ENCODE measurements at regions not wholly inside any gene's neighbourhood (a gene's known extent, or its start where the extent isn't known, plus 50 kb on each side); places are given as distances from the start of the nearest gene placed in this dataset.

GRCh38 chr17:51540151-51540550 lies 279.8 kb downstream of the UTP18 start:
- no peaks in the 10 kb centered on the region for H3K9me3 ChIP-seq (ENCODE audit: control insufficient read depth, low read depth, low read length)
- no peaks in the 10 kb centered on the region for H3K36me3 ChIP-seq (ENCODE audit: control insufficient read depth, insufficient read depth, low read length)
- no peak overlapping the region for H3K4me3 ChIP-seq (ENCODE audit: low read length)
- no peaks in the 10 kb centered on the region for H3K4me1 ChIP-seq (ENCODE audit: control insufficient read depth, insufficient read depth, low read length)
- H3K27ac ChIP-seq (ENCODE audit: low read length): no peak overlapping the region
- H3K27me3 ChIP-seq (ENCODE audit: control insufficient read depth, insufficient read depth, low read length): no peaks in the 10 kb centered on the region
- DNase-seq: no peak
- no CpG with 5 or more reads among the region's 6 CpGs for WGBS (ENCODE audit: insufficient coverage, low lambda C conversion rate)

DNA sequence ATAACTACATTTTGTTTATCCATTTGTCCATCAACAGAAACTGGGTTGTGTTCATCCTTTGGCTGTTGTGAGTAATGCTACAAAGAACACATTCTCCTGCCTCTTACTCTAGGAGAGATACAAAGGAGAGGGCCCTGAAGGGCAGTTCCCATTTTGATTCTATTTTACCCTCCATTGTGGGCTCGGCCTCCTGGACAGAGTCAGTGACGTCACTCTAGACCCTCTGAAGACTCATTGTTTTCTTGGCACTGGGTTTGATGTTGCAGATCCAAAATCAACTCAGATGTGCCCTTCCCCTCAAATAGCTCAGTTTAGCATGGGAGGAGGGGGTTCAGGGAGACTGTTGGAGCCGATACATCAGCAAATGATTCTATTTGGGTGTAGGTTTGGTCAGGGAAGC lies 280.9 kb downstream of the UTP18 start:
- Histone ChIP-seq H3K27ac (ENCODE audit: low read length) (no peak overlapping the region), H3K27me3 (ENCODE audit: control insufficient read depth, insufficient read depth, low read length) (no peaks in the 10 kb centered on the region), H3K36me3 (ENCODE audit: control insufficient read depth, insufficient read depth, low read length) (no peaks in the 10 kb centered on the region), H3K4me3 (ENCODE audit: low read length) (no peak overlapping the region), H3K9me3 (ENCODE audit: control insufficient read depth, low read depth, low read length) (no peaks in the 10 kb centered on the region), H3K4me1 (ENCODE audit: control insufficient read depth, insufficient read depth, low read length) (no peaks in the 10 kb centered on the region)
- DNase-seq: no peak
- 100% methylated on average over 1 of the region's 3 CpGs for WGBS (ENCODE audit: insufficient coverage, low lambda C conversion rate)

- H3K4me3 ChIP-seq (ENCODE audit: low read length): no peak overlapping the region
- no peaks in the 10 kb centered on the region for H3K36me3 ChIP-seq (ENCODE audit: control insufficient read depth, insufficient read depth, low read length)
- no peak for DNase-seq
- no peaks in the 10 kb centered on the region for H3K4me1 ChIP-seq (ENCODE audit: control insufficient read depth, insufficient read depth, low read length)
- no peaks in the 10 kb centered on the region for H3K27me3 ChIP-seq (ENCODE audit: control insufficient read depth, insufficient read depth, low read length)
- H3K27ac ChIP-seq (ENCODE audit: low read length): no peak overlapping the region
- H3K9me3 ChIP-seq (ENCODE audit: control insufficient read depth, low read depth, low read length): no peaks in the 10 kb centered on the region
- no CpG with 5 or more reads among the region's 2 CpGs for WGBS (ENCODE audit: insufficient coverage, low lambda C conversion rate)
These were observed 285.8 kb downstream of the UTP18 start for GRCh38 chr17:51546114-51546513.

- Histone ChIP-seq H3K36me3 (ENCODE audit: control insufficient read depth, insufficient read depth, low read length) (no peaks in the 10 kb centered on the region), H3K4me3 (ENCODE audit: low read length) (no peak overlapping the region), H3K4me1 (ENCODE audit: control insufficient read depth, insufficient read depth, low read length) (no peaks in the 10 kb centered on the region), H3K27ac (ENCODE audit: low read length) (no peak overlapping the region), H3K9me3 (ENCODE audit: control insufficient read depth, low read depth, low read length) (no peaks in the 10 kb centered on the region), H3K27me3 (ENCODE audit: control insufficient read depth, insufficient read depth, low read length) (no peaks in the 10 kb centered on the region)
- WGBS (ENCODE audit: insufficient coverage, low lambda C conversion rate): no CpG with 5 or more reads among the region's 4 CpGs
- DNase-seq: no peak
These were observed 287.8 kb downstream of the UTP18 start for GRCh38 chr17:51548125-51548524.

GRCh38 chr17:51555153-51555552 lies 294.8 kb downstream of the UTP18 start:
- no peaks in the 10 kb centered on the region for H3K27me3 ChIP-seq (ENCODE audit: control insufficient read depth, insufficient read depth, low read length)
- H3K36me3 ChIP-seq (ENCODE audit: control insufficient read depth, insufficient read depth, low read length): no peaks in the 10 kb centered on the region
- DNase-seq: no peak
- H3K4me1 ChIP-seq (ENCODE audit: control insufficient read depth, insufficient read depth, low read length): no peaks in the 10 kb centered on the region
- no peaks in the 10 kb centered on the region for H3K9me3 ChIP-seq (ENCODE audit: control insufficient read depth, low read depth, low read length)
- no CpG with 5 or more reads among the region's 1 CpG for WGBS (ENCODE audit: insufficient coverage, low lambda C conversion rate)
- no peak overlapping the region for H3K27ac ChIP-seq (ENCODE audit: low read length)
- no peak overlapping the region for H3K4me3 ChIP-seq (ENCODE audit: low read length)

DNA sequence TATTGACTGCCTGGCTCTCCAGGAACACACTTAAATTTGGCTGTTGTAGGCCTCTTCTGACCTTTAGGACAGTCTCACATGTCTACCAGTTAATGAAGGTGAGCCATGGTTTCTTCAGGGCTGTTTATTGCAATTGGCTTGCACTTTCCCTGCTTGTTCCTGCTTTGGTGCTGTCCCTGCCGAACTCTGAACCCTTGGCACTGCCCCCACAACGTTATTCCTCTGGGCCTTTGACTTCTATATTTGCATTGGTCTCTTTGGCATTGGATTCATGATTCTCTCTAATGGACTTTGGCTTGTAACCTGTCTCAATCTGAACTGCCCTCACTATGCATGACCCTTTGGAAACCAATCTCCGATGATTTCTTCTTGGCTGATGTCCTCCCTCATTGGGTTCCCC lies 299.4 kb downstream of the UTP18 start:
- H3K4me1 ChIP-seq (ENCODE audit: control insufficient read depth, insufficient read depth, low read length): no peaks in the 10 kb centered on the region
- no peak for DNase-seq
- H3K27ac ChIP-seq (ENCODE audit: low read length): no peak overlapping the region
- H3K27me3 ChIP-seq (ENCODE audit: control insufficient read depth, insufficient read depth, low read length): no peaks in the 10 kb centered on the region
- 60% methylated on average over 1 of the region's 3 CpGs for WGBS (ENCODE audit: insufficient coverage, low lambda C conversion rate)
- H3K4me3 ChIP-seq (ENCODE audit: low read length): no peak overlapping the region
- H3K36me3 ChIP-seq (ENCODE audit: control insufficient read depth, insufficient read depth, low read length): no peaks in the 10 kb centered on the region
- H3K9me3 ChIP-seq (ENCODE audit: control insufficient read depth, low read depth, low read length): no peaks in the 10 kb centered on the region

DNA sequence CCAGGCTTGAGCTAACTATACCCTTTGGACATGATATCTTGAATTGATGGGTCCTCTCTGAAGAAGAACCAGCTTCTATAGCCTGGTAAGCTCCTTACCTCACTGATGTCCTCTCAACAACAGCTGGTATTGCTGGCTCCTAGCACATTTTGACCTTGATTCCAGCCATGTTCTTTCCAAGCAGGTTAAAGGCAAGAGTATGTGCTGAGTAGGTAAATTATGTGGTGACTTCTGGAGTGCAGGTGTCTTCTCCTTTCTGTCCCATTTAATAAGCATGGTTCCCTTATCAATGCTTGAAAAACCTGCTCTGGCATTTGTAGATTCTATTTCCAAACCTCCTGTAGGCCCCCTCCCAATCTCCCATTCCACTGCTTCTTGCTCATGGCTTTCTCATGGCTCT lies 300.1 kb downstream of the UTP18 start:
- Histone ChIP-seq H3K4me1 (ENCODE audit: control insufficient read depth, insufficient read depth, low read length) (no peaks in the 10 kb centered on the region), H3K36me3 (ENCODE audit: control insufficient read depth, insufficient read depth, low read length) (no peaks in the 10 kb centered on the region), H3K27ac (ENCODE audit: low read length) (no peak overlapping the region), H3K4me3 (ENCODE audit: low read length) (no peak overlapping the region), H3K9me3 (ENCODE audit: control insufficient read depth, low read depth, low read length) (no peaks in the 10 kb centered on the region), H3K27me3 (ENCODE audit: control insufficient read depth, insufficient read depth, low read length) (no peaks in the 10 kb centered on the region)
- no peak for DNase-seq

- H3K4me1 ChIP-seq (ENCODE audit: control insufficient read depth, insufficient read depth, low read length): no peaks in the 10 kb centered on the region
- DNase-seq: no peak
- H3K9me3 ChIP-seq (ENCODE audit: control insufficient read depth, low read depth, low read length): no peaks in the 10 kb centered on the region
These were observed 303.6 kb downstream of the UTP18 start for GRCh38 chr17:51563961-51564360.

DNA sequence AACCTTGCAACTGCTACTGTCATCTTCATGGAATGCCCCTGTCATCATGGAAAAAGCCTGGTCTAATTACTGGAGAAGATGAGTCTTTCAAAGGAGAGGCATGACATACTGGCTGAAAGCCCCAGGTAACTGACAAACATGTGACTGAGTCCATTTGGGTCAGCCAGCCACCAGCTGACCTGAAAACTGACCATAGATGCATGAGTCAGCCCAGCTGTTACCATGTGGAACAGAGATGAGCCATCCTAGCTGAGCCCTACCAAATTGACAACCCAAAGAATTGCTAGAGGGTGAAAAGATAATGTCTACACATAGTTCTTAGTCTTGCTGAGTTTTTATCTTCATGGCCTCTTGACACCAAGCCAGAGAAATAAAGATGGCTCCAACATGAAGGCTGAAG lies 311.8 kb downstream of the UTP18 start:
- Histone ChIP-seq H3K27ac (ENCODE audit: low read length) (no peak overlapping the region), H3K4me3 (ENCODE audit: low read length) (no peak overlapping the region), H3K36me3 (ENCODE audit: control insufficient read depth, insufficient read depth, low read length) (no peaks in the 10 kb centered on the region), H3K27me3 (ENCODE audit: control insufficient read depth, insufficient read depth, low read length) (no peaks in the 10 kb centered on the region), H3K4me1 (ENCODE audit: control insufficient read depth, insufficient read depth, low read length) (no peaks in the 10 kb centered on the region), H3K9me3 (ENCODE audit: control insufficient read depth, low read depth, low read length) (no peaks in the 10 kb centered on the region)
- no peak for DNase-seq

More at GRCh38 chr17:51563961-51564360, 303.6 kb downstream of the UTP18 start:
- Histone ChIP-seq H3K27me3 (ENCODE audit: control insufficient read depth, insufficient read depth, low read length) (no peaks in the 10 kb centered on the region), H3K27ac (ENCODE audit: low read length) (no peak overlapping the region), H3K36me3 (ENCODE audit: control insufficient read depth, insufficient read depth, low read length) (no peaks in the 10 kb centered on the region), H3K4me3 (ENCODE audit: low read length) (no peak overlapping the region)
- WGBS (ENCODE audit: insufficient coverage, low lambda C conversion rate): no CpG with 5 or more reads among the region's 3 CpGs

Measured in large intestine (tissue), 3 donors.